ENCODE measurements at regions not wholly inside any gene's neighbourhood (a gene's known extent, or its start where the extent isn't known, plus 50 kb on each side); places are given as distances from the start of the nearest gene placed in this dataset.

DNA sequence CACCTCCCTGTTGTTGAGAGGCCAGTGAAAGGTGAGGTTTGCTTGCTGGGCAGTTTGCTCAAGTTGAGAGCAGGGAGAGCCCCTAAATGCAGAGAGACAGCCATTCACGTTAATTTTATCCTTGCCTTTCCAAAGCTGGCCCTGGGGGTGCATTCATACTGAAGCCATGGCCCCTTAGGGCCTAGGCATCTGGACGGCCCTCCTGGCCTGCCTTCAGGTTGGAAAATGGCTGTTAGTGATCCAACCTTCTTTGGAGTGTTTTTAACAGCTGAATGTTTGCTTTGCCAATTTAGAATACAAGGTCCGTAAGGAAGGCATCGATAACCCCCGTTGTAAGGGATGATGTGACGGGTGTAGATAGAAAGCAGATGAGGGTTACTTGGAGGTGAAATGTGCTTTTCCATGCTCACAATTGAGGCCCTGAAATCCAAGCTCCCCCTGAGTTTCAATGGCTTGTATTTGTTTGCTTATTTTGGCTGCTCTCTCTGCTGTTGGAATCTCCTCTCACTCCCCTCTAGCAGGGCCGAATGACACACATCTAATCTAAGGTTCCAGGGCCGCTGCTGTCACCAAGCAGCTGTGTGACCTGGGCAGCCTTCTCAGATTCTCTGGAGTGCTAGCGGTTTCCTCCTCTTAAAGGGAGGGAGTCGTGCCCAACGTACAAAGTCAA lies 171.6 kb upstream of the MKI67 start:
- TF ChIP-seq, protein P1, sequence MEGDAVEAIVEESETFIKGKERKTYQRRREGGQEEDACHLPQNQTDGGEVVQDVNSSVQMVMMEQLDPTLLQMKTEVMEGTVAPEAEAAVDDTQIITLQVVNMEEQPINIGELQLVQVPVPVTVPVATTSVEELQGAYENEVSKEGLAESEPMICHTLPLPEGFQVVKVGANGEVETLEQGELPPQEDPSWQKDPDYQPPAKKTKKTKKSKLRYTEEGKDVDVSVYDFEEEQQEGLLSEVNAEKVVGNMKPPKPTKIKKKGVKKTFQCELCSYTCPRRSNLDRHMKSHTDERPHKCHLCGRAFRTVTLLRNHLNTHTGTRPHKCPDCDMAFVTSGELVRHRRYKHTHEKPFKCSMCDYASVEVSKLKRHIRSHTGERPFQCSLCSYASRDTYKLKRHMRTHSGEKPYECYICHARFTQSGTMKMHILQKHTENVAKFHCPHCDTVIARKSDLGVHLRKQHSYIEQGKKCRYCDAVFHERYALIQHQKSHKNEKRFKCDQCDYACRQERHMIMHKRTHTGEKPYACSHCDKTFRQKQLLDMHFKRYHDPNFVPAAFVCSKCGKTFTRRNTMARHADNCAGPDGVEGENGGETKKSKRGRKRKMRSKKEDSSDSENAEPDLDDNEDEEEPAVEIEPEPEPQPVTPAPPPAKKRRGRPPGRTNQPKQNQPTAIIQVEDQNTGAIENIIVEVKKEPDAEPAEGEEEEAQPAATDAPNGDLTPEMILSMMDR (IDR thresholded peaks at IDR 0.05; ENCODE audit: borderline replicate concordance, extremely low read depth, low read length, poor library complexity, severe bottlenecking), result no peak
- TF ChIP-seq EZH2 (IDR thresholded peaks at IDR 0.05; ENCODE audit: borderline replicate concordance, low read depth, low read length, severe bottlenecking), result no peak
- Histone ChIP-seq H3K9me3 (ENCODE audit: insufficient read depth, low read length, severe bottlenecking) (peaks cover 16% of the 10 kb centered on the region), H3K4me2 (ENCODE audit: insufficient read depth, low read length) (no peak overlapping the region), H3K27me3 (ENCODE audit: insufficient read depth, low read length, poor library complexity) (no peaks in the 10 kb centered on the region), H3K27ac (ENCODE audit: low read length) (no peak overlapping the region), H4K20me1 (ENCODE audit: insufficient read depth, low read length) (no peaks in the 10 kb centered on the region), H3K4me3 (ENCODE audit: low read depth in 1 of 2, low read length in 2 of 2) (no peak overlapping the region), H3K79me2 (ENCODE audit: insufficient read depth, low read length) (no peaks in the 10 kb centered on the region), H3K36me3 (ENCODE audit: insufficient read depth, low read length) (0 out of 2 replicates have a peak, but pooled peaks cover 3% of the 10 kb centered on the region), H2AFZ (ENCODE audit: low read depth, low read length) (no peak overlapping the region), H3K9ac (ENCODE audit: low read depth, low read length) (no peak overlapping the region), H3K4me1 (ENCODE audit: insufficient read depth, low read length) (no peaks in the 10 kb centered on the region)
- no peak for DNase-seq
- no peak for ATAC-seq (ENCODE audit: insufficient read depth, low read depth)

DNA sequence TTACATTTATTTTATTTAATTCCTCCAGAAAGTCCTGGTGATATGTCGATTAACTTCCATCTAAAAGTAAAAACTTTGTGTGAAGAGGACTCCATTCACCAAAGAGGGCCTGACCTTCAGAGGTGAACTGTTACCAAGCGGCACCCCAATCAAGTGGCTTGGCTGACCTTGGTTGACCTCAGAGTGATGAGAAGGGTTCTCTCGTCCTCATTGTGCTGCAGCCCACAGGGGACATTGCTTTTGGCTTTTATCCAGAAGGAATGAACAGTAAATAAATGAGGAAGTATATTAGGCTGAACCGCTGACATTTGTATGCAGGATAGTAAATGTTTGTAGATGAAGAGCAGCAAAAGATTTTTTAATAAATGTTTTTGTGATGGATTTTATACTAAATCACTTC lies 172.4 kb upstream of the MKI67 start:
- Histone ChIP-seq H3K36me3 (ENCODE audit: insufficient read depth, low read length) (0 out of 2 replicates have a peak, but pooled peaks cover 3% of the 10 kb centered on the region), H3K4me2 (ENCODE audit: insufficient read depth, low read length) (no peak overlapping the region), H3K9me3 (ENCODE audit: insufficient read depth, low read length, severe bottlenecking) (peaks cover 16% of the 10 kb centered on the region), H3K79me2 (ENCODE audit: insufficient read depth, low read length) (no peaks in the 10 kb centered on the region), H2AFZ (ENCODE audit: low read depth, low read length) (no peak overlapping the region), H3K27me3 (ENCODE audit: insufficient read depth, low read length, poor library complexity) (no peaks in the 10 kb centered on the region), H3K4me1 (ENCODE audit: insufficient read depth, low read length) (no peaks in the 10 kb centered on the region), H3K27ac (ENCODE audit: low read length) (no peak overlapping the region), H3K9ac (ENCODE audit: low read depth, low read length) (no peak overlapping the region), H4K20me1 (ENCODE audit: insufficient read depth, low read length) (no peaks in the 10 kb centered on the region), H3K4me3 (ENCODE audit: low read depth in 1 of 2, low read length in 2 of 2) (no peak overlapping the region)
- TF ChIP-seq, protein P1 (IDR thresholded peaks at IDR 0.05; ENCODE audit: borderline replicate concordance, extremely low read depth, low read length, poor library complexity, severe bottlenecking), result no peak
- no peak for DNase-seq
- no peak for ATAC-seq (ENCODE audit: insufficient read depth, low read depth)

DNA sequence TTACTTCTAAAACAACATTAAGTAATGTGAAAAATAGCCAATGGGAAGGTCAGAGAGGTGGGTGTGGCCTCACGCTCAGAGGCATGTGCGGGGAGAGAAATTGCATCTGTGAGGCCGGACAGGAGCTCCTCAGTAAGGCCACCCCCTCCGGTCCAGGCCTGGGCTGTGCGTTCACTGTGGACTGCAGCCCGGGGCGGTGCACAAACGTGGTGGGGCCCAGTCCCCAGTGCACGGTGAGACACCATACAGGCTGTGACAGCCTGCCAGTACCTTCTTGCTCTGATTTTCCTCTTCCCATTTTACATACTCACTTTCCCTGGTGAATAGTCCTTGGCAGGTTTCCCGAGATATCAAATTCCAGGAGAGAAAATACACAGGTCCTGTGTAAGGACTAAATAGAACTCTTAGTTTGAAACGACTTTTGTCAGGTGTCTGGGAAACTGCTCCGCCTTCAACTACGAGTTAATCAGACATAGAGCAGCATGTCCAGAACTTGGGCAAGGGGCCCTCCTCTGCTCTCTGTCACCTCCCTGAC lies 174.1 kb upstream of the MKI67 start:
- H4K20me1 ChIP-seq (ENCODE audit: insufficient read depth, low read length), result no peaks in the 10 kb centered on the region
- no peak for DNase-seq
- no peak overlapping the region for H3K4me3 ChIP-seq (ENCODE audit: low read depth in 1 of 2, low read length in 2 of 2)
- no peaks in the 10 kb centered on the region for H3K4me1 ChIP-seq (ENCODE audit: insufficient read depth, low read length)
- no peak overlapping the region for H3K9ac ChIP-seq (ENCODE audit: low read depth, low read length)
- no peak overlapping the region for H3K4me2 ChIP-seq (ENCODE audit: insufficient read depth, low read length)
- TF ChIP-seq EZH2 (IDR thresholded peaks at IDR 0.05; ENCODE audit: borderline replicate concordance, low read depth, low read length, severe bottlenecking), result no peak
- TF ChIP-seq, protein P1 (IDR thresholded peaks at IDR 0.05; ENCODE audit: borderline replicate concordance, extremely low read depth, low read length, poor library complexity, severe bottlenecking), result no peak
- H2AFZ ChIP-seq (ENCODE audit: low read depth, low read length), result no peak overlapping the region
- H3K27me3 ChIP-seq (ENCODE audit: insufficient read depth, low read length, poor library complexity), result no peaks in the 10 kb centered on the region
- H3K36me3 ChIP-seq (ENCODE audit: insufficient read depth, low read length), result no peaks in the 10 kb centered on the region
- H3K27ac ChIP-seq (ENCODE audit: low read length), result no peak overlapping the region
- peaks cover 16% of the 10 kb centered on the region for H3K9me3 ChIP-seq (ENCODE audit: insufficient read depth, low read length, severe bottlenecking)
- no peaks in the 10 kb centered on the region for H3K79me2 ChIP-seq (ENCODE audit: insufficient read depth, low read length)
- no peak for ATAC-seq (ENCODE audit: insufficient read depth, low read depth)
